Natural killer cell (primary cell): ENCODE measurements at regions not wholly inside any gene's neighbourhood (a gene's known extent, or its start where the extent isn't known, plus 50 kb on each side); places are given as distances from the start of the nearest gene placed in this dataset.
"Not testable (repeated sequence)": the region's sequence is repeated elsewhere in the genome, so short reads cannot be mapped to it uniquely, and the experiment has no call there.

Source experiments
- ATAC-seq, 3 donors: fragments of 150-1000 bp in 2 of 3; fragments of 200-7000 bp in 1 of 3; cut with Tn5 transposase; 1 replicate in 1 of 3; 2 replicates in 2 of 3; pipeline ENCODE4 v1.10.0; 2021; ENCODE audit warnings: mild to moderate bottlenecking in 2 of 3, moderate library complexity in 2 of 3
- DNase-seq, 2 donors: peaks; one replicate each; pipeline versions ENCODE4 v3.0.0 to v3.0.0-alpha.2; 2013 to 2021; ENCODE audit warnings: mixed read lengths in 1 of 2
- H3K27ac ChIP-seq: one replicate; pipeline ENCODE4 v1.5.1; 2013; ENCODE audit warnings: mild to moderate bottlenecking, low read length
- H3K27me3 ChIP-seq: one replicate; pipeline ENCODE4 v1.6.1; 2013; ENCODE audit warnings: low read length; ENCODE audit not compliant: control insufficient read depth, insufficient read depth
- H3K36me3 ChIP-seq: one replicate; pipeline ENCODE4 v1.6.1; 2013; ENCODE audit warnings: low read length; ENCODE audit not compliant: control insufficient read depth, insufficient read depth
- H3K4me1 ChIP-seq: one replicate; pipeline ENCODE4 v1.6.1; 2013; ENCODE audit warnings: low read length; ENCODE audit not compliant: control insufficient read depth, insufficient read depth
- H3K4me3 ChIP-seq: one replicate; pipeline ENCODE4 v1.5.1; 2013; ENCODE audit warnings: low read length
- H3K9me3 ChIP-seq: one replicate; pipeline ENCODE4 v1.6.1; 2013; ENCODE audit warnings: low read length; ENCODE audit not compliant: control insufficient read depth, insufficient read depth
- H3K27ac Mint-ChIP-seq, 2 donors: one replicate each; pipeline ENCODE4 v1.8.0; 2022; ENCODE audit warnings: mild to moderate bottlenecking in 2 of 2, mixed read lengths in 2 of 2, moderate library complexity in 1 of 2
- H3K27me3 Mint-ChIP-seq, 2 donors: one replicate each; pipeline ENCODE4 v1.8.0; 2022; ENCODE audit warnings: low read depth in 2 of 2, mixed read lengths in 2 of 2
- H3K36me3 Mint-ChIP-seq: one replicate; pipeline ENCODE4 v1.8.0; 2022; ENCODE audit warnings: mixed read lengths
- H3K4me1 Mint-ChIP-seq, 2 donors: one replicate each; pipeline ENCODE4 v1.8.0; 2022; ENCODE audit warnings: mixed read lengths in 2 of 2
- H3K4me3 Mint-ChIP-seq: one replicate; pipeline ENCODE4 v1.8.0; 2022; ENCODE audit warnings: mild to moderate bottlenecking, moderate library complexity, mixed read lengths
- H3K9me3 Mint-ChIP-seq, 2 donors: one replicate each; pipeline ENCODE4 v1.8.0; 2022; ENCODE audit warnings: mixed read lengths in 2 of 2
- CTCF ChIP-seq: fragments of 200-600 bp; IDR thresholded peaks from one replicate; pipeline ENCODE4 v1.8.0; 2022; ENCODE audit warnings: antibody characterized with exemption
- WGBS: methylation state at CpG from one replicate; pipeline ENCODE4 v1.1.7; 2013; ENCODE audit warnings: missing lambda C conversion rate; ENCODE audit not compliant: insufficient coverage; 5-methylcytosine and 5-hydroxymethylcytosine counted together
- intact Hi-C: fragments of 100-400 bp; cut with micrococcal nuclease; formaldehyde crosslinking; loops from one replicate; pipeline ENCODE4 v1.14.2; 2022

- H3K4me1 Mint-ChIP-seq, result no peaks in the 10 kb centered on the region
- peaks cover 20 to 21% of the 10 kb centered on the region in 2 donors for H3K9me3 Mint-ChIP-seq
- no peak overlapping the region for H3K27ac Mint-ChIP-seq
- Histone ChIP-seq H3K9me3 (peaks cover 2% of the 10 kb centered on the region), H3K4me1 (no peaks in the 10 kb centered on the region), H3K36me3 (no peaks in the 10 kb centered on the region), H3K4me3 (no peak overlapping the region), H3K27ac (no peak overlapping the region), H3K27me3 (no peaks in the 10 kb centered on the region)
- no peak overlapping the region for H3K4me3 Mint-ChIP-seq
- 83% methylated on average over 1 of the region's 4 CpGs for WGBS
- no peak for ATAC-seq
- DNase-seq, result no peak
- no peaks in the 10 kb centered on the region for H3K27me3 Mint-ChIP-seq
- no peak for TF ChIP-seq CTCF
- intact Hi-C loops, result no loop called here
- H3K36me3 Mint-ChIP-seq, result no peaks in the 10 kb centered on the region
These were observed 364.2 kb upstream of the CNTN3 start for GRCh38 chr3:74978684-74979083.

GRCh38 chr3:74985028-74985904 lies 370.8 kb upstream of the CNTN3 start:
- H3K4me3 Mint-ChIP-seq, H3K27me3 Mint-ChIP-seq, H3K4me3 ChIP-seq, H3K27ac Mint-ChIP-seq, H3K9me3 ChIP-seq, DNase-seq, H3K36me3 Mint-ChIP-seq, intact Hi-C loops, ATAC-seq, H3K27me3 ChIP-seq, H3K4me1 ChIP-seq, H3K36me3 ChIP-seq, H3K4me1 Mint-ChIP-seq, H3K27ac ChIP-seq: not testable (repeated sequence)
- peaks cover 12% of the 10 kb centered on the region in 2 donors for H3K9me3 Mint-ChIP-seq
- 93% methylated on average over 34 of the region's 34 CpGs for WGBS

GRCh38 chr3:74988095-74988494 lies 373.6 kb upstream of the CNTN3 start:
- 40% methylated on average over 1 of the region's 3 CpGs for WGBS

GRCh38 chr3:74992898-74993297 lies 378.4 kb upstream of the CNTN3 start:
- Mint-ChIP-seq H3K4me3 (no peak overlapping the region), H3K27me3 (no peaks in the 10 kb centered on the region)
- intact Hi-C loops, result no loop called here

More at GRCh38 chr3:74988095-74988494, 373.6 kb upstream of the CNTN3 start:
- intact Hi-C loops, result no loop called here
- Histone ChIP-seq H3K4me3 (no peak overlapping the region), H3K9me3 (no peaks in the 10 kb centered on the region), H3K4me1 (no peaks in the 10 kb centered on the region), H3K27me3 (no peaks in the 10 kb centered on the region), H3K36me3 (no peaks in the 10 kb centered on the region), H3K27ac (no peak overlapping the region)
- H3K36me3 Mint-ChIP-seq, result peaks cover 8% of the 10 kb centered on the region
- DNase-seq (no peak), ATAC-seq (no peak)
- H3K27ac Mint-ChIP-seq, result no peak overlapping the region
- no peaks in the 10 kb centered on the region for H3K27me3 Mint-ChIP-seq
- TF ChIP-seq CTCF, result no peak
- peaks cover 7 to 13% of the 10 kb centered on the region in 2 donors for H3K9me3 Mint-ChIP-seq
- no peak overlapping the region for H3K4me3 Mint-ChIP-seq
- no peaks in the 10 kb centered on the region for H3K4me1 Mint-ChIP-seq

More at GRCh38 chr3:74992898-74993297, 378.4 kb upstream of the CNTN3 start:
- DNase-seq (no peak), ATAC-seq (no peak)
- H3K27ac ChIP-seq, result no peak overlapping the region
- H3K9me3 Mint-ChIP-seq, result peaks cover 8 to 19% of the 10 kb centered on the region in 2 donors
- H3K27ac Mint-ChIP-seq, result no peak overlapping the region
- H3K9me3 ChIP-seq, result no peaks in the 10 kb centered on the region
- peaks cover 8% of the 10 kb centered on the region for H3K36me3 Mint-ChIP-seq
- H3K4me1 Mint-ChIP-seq, result no peaks in the 10 kb centered on the region
- no peak for TF ChIP-seq CTCF
- H3K36me3 ChIP-seq, result no peaks in the 10 kb centered on the region
- no peaks in the 10 kb centered on the region for H3K27me3 ChIP-seq
- H3K4me1 ChIP-seq, result no peaks in the 10 kb centered on the region
- no peak overlapping the region for H3K4me3 ChIP-seq
